ENCODE measurements at regions not wholly inside any gene's neighbourhood (a gene's known extent, or its start where the extent isn't known, plus 50 kb on each side); places are given as distances from the start of the nearest gene placed in this dataset.
"Not testable (repeated sequence)": the region's sequence is repeated elsewhere in the genome, so short reads cannot be mapped to it uniquely, and the experiment has no call there.

GRCh38 chr2:190150413-190150812, 87.9 kb upstream of the MSTN start:
- Mint-ChIP-seq H3K4me1 (ENCODE audit: low read depth) (no peaks in the 10 kb centered on the region), H3K27me3 (ENCODE audit: low read depth) (peaks cover 1% of the 10 kb centered on the region), H3K4me3 (ENCODE audit: low read depth) (no peak overlapping the region), H3K27ac (no peak overlapping the region), H3K9me3 (peaks cover 16% of the 10 kb centered on the region), H3K36me3 (ENCODE audit: low read depth) (no peaks in the 10 kb centered on the region)
- intact Hi-C loops (cut with micrococcal nuclease): no loop called here
- DNase-seq (ENCODE audit: low spot score): no peak

GRCh38 chr2:190149908-190150307, 87.4 kb upstream of the MSTN start:
- Mint-ChIP-seq H3K4me1 (ENCODE audit: low read depth) (no peaks in the 10 kb centered on the region), H3K27ac (no peak overlapping the region), H3K27me3 (ENCODE audit: low read depth) (no peaks in the 10 kb centered on the region), H3K4me3 (ENCODE audit: low read depth) (no peak overlapping the region), H3K9me3 (peaks cover 16% of the 10 kb centered on the region), H3K36me3 (ENCODE audit: low read depth) (no peaks in the 10 kb centered on the region)
- intact Hi-C loops (cut with micrococcal nuclease): no loop called here
- no peak for DNase-seq (ENCODE audit: low spot score)

GRCh38 chr2:190149200-190149599, 86.7 kb upstream of the MSTN start:
- Mint-ChIP-seq H3K9me3 (peaks cover 16% of the 10 kb centered on the region), H3K27ac (no peak overlapping the region), H3K36me3 (ENCODE audit: low read depth) (no peaks in the 10 kb centered on the region), H3K27me3 (ENCODE audit: low read depth) (no peaks in the 10 kb centered on the region), H3K4me3 (ENCODE audit: low read depth) (no peak overlapping the region), H3K4me1 (ENCODE audit: low read depth) (no peaks in the 10 kb centered on the region)
- DNase-seq (ENCODE audit: low spot score): no peak
- intact Hi-C loops (cut with micrococcal nuclease): no loop called here

- H3K36me3 Mint-ChIP-seq (ENCODE audit: low read depth); H3K4me3 Mint-ChIP-seq (ENCODE audit: low read depth); H3K27ac Mint-ChIP-seq; H3K27me3 Mint-ChIP-seq (ENCODE audit: low read depth); H3K4me1 Mint-ChIP-seq (ENCODE audit: low read depth); intact Hi-C loops (cut with micrococcal nuclease); DNase-seq (ENCODE audit: low spot score): not testable (repeated sequence)
- H3K9me3 Mint-ChIP-seq: peaks cover 30% of the 10 kb centered on the region
These were observed 83.6 kb upstream of the MSTN start for GRCh38 chr2:190146109-190146508.

GRCh38 chr2:190140474-190140873, 77.9 kb upstream of the MSTN start:
- H3K9me3 Mint-ChIP-seq: peaks cover 30% of the 10 kb centered on the region
- H3K4me1 Mint-ChIP-seq (ENCODE audit: low read depth); H3K27ac Mint-ChIP-seq; DNase-seq (ENCODE audit: low spot score); H3K4me3 Mint-ChIP-seq (ENCODE audit: low read depth); intact Hi-C loops (cut with micrococcal nuclease); H3K27me3 Mint-ChIP-seq (ENCODE audit: low read depth); H3K36me3 Mint-ChIP-seq (ENCODE audit: low read depth): not testable (repeated sequence)

- DNase-seq (ENCODE audit: low spot score): no peak
- Mint-ChIP-seq H3K27ac (no peak overlapping the region), H3K36me3 (ENCODE audit: low read depth) (no peaks in the 10 kb centered on the region), H3K4me1 (ENCODE audit: low read depth) (no peaks in the 10 kb centered on the region), H3K9me3 (peaks cover 30% of the 10 kb centered on the region), H3K4me3 (ENCODE audit: low read depth) (no peak overlapping the region), H3K27me3 (ENCODE audit: low read depth) (no peaks in the 10 kb centered on the region)
- intact Hi-C loops (cut with micrococcal nuclease): no loop called here
These were observed 76.8 kb upstream of the MSTN start for GRCh38 chr2:190139371-190139770.

GRCh38 chr2:190138032-190138431, 75.5 kb upstream of the MSTN start:
- no peaks in the 10 kb centered on the region for H3K27me3 Mint-ChIP-seq (ENCODE audit: low read depth)
- intact Hi-C loops (cut with micrococcal nuclease): no loop called here

GRCh38 chr2:190137561-190137960, 75.0 kb upstream of the MSTN start:
- H3K36me3 Mint-ChIP-seq (ENCODE audit: low read depth): no peaks in the 10 kb centered on the region
- H3K27me3 Mint-ChIP-seq (ENCODE audit: low read depth): no peaks in the 10 kb centered on the region
- no peak overlapping the region for H3K27ac Mint-ChIP-seq
- DNase-seq (ENCODE audit: low spot score): no peak
- H3K4me1 Mint-ChIP-seq (ENCODE audit: low read depth): no peaks in the 10 kb centered on the region
- intact Hi-C loops (cut with micrococcal nuclease): no loop called here
- no peak overlapping the region for H3K4me3 Mint-ChIP-seq (ENCODE audit: low read depth)
- H3K9me3 Mint-ChIP-seq: peaks cover 30% of the 10 kb centered on the region

More at GRCh38 chr2:190138032-190138431, 75.5 kb upstream of the MSTN start:
- no peak overlapping the region for H3K4me3 Mint-ChIP-seq (ENCODE audit: low read depth)
- peaks cover 30% of the 10 kb centered on the region for H3K9me3 Mint-ChIP-seq
- DNase-seq (ENCODE audit: low spot score): no peak
- no peak overlapping the region for H3K27ac Mint-ChIP-seq
- H3K4me1 Mint-ChIP-seq (ENCODE audit: low read depth): no peaks in the 10 kb centered on the region
- no peaks in the 10 kb centered on the region for H3K36me3 Mint-ChIP-seq (ENCODE audit: low read depth)

GRCh38 chr2:190136825-190137224, 74.3 kb upstream of the MSTN start:
- Mint-ChIP-seq H3K9me3 (peaks cover 23% of the 10 kb centered on the region), H3K4me1 (ENCODE audit: low read depth) (no peaks in the 10 kb centered on the region), H3K27ac (no peak overlapping the region), H3K4me3 (ENCODE audit: low read depth) (no peak overlapping the region), H3K27me3 (ENCODE audit: low read depth) (no peaks in the 10 kb centered on the region), H3K36me3 (ENCODE audit: low read depth) (no peaks in the 10 kb centered on the region)
- intact Hi-C loops (cut with micrococcal nuclease): no loop called here
- no peak for DNase-seq (ENCODE audit: low spot score)

- H3K4me3 Mint-ChIP-seq (ENCODE audit: low read depth): no peak overlapping the region
- H3K27ac Mint-ChIP-seq: no peak overlapping the region
- H3K27me3 Mint-ChIP-seq (ENCODE audit: low read depth): no peaks in the 10 kb centered on the region
- no peak for DNase-seq (ENCODE audit: low spot score)
- peaks cover 18% of the 10 kb centered on the region for H3K9me3 Mint-ChIP-seq
- H3K4me1 Mint-ChIP-seq (ENCODE audit: low read depth): no peaks in the 10 kb centered on the region
- intact Hi-C loops (cut with micrococcal nuclease): no loop called here
- H3K36me3 Mint-ChIP-seq (ENCODE audit: low read depth): no peaks in the 10 kb centered on the region
These were observed 73.7 kb upstream of the MSTN start for GRCh38 chr2:190136259-190136658.

- Mint-ChIP-seq H3K4me3 (ENCODE audit: low read depth) (no peak overlapping the region), H3K27me3 (ENCODE audit: low read depth) (no peaks in the 10 kb centered on the region), H3K4me1 (ENCODE audit: low read depth) (no peaks in the 10 kb centered on the region), H3K9me3 (no peaks in the 10 kb centered on the region), H3K36me3 (ENCODE audit: low read depth) (no peaks in the 10 kb centered on the region), H3K27ac (no peak overlapping the region)
- intact Hi-C loops (cut with micrococcal nuclease): no loop called here
- no peak for DNase-seq (ENCODE audit: low spot score)
These were observed 67.1 kb upstream of the MSTN start for GRCh38 chr2:190129421-190130199.

- Mint-ChIP-seq H3K4me3 (ENCODE audit: low read depth) (no peak overlapping the region), H3K27me3 (ENCODE audit: low read depth) (no peaks in the 10 kb centered on the region), H3K36me3 (ENCODE audit: low read depth) (no peaks in the 10 kb centered on the region), H3K27ac (no peak overlapping the region), H3K9me3 (no peaks in the 10 kb centered on the region), H3K4me1 (ENCODE audit: low read depth) (no peaks in the 10 kb centered on the region)
- intact Hi-C loops (cut with micrococcal nuclease): no loop called here
- no peak for DNase-seq (ENCODE audit: low spot score)
These were observed 65.1 kb upstream of the MSTN start for GRCh38 chr2:190127651-190128050.

- DNase-seq (ENCODE audit: low spot score): no peak
- Mint-ChIP-seq H3K4me3 (ENCODE audit: low read depth) (no peak overlapping the region), H3K27me3 (ENCODE audit: low read depth) (no peaks in the 10 kb centered on the region), H3K27ac (no peak overlapping the region), H3K9me3 (no peaks in the 10 kb centered on the region), H3K36me3 (ENCODE audit: low read depth) (no peaks in the 10 kb centered on the region), H3K4me1 (ENCODE audit: low read depth) (peaks cover under 1% of the 10 kb centered on the region)
- intact Hi-C loops (cut with micrococcal nuclease): no loop called here
These were observed 64.3 kb upstream of the MSTN start for GRCh38 chr2:190126798-190127197.

- no peak overlapping the region for H3K4me3 Mint-ChIP-seq (ENCODE audit: low read depth)
- no peak for DNase-seq (ENCODE audit: low spot score)
- peaks cover 6% of the 10 kb centered on the region for H3K4me1 Mint-ChIP-seq (ENCODE audit: low read depth)
- no peaks in the 10 kb centered on the region for H3K9me3 Mint-ChIP-seq
- no peak overlapping the region for H3K27ac Mint-ChIP-seq
- no peaks in the 10 kb centered on the region for H3K27me3 Mint-ChIP-seq (ENCODE audit: low read depth)
- intact Hi-C loops (cut with micrococcal nuclease): no loop called here
- no peaks in the 10 kb centered on the region for H3K36me3 Mint-ChIP-seq (ENCODE audit: low read depth)
These were observed 61.4 kb upstream of the MSTN start for GRCh38 chr2:190123956-190124355.

All from activated T-helper 2 cell treated with anti-CD3 and anti-CD28 coated beads, Interferon-gamma antibody, Interleukin-2, Interleukin-4, amounts not matched to agents 10 μg/mL and 5 μg/mL and 100 μg/mL, durations not matched to agents 14 hours and 24 hours and 36 hours (primary cell).